OCI-LY1 (cell line): ENCODE measurements at regions not wholly inside any gene's neighbourhood (a gene's known extent, or its start where the extent isn't known, plus 50 kb on each side); places are given as distances from the start of the nearest gene placed in this dataset.

Source experiments
- EZH2 ChIP-seq: fragments of 200-600 bp; sonication (generic), shearing (Covaris generic); IDR thresholded peaks from 2 replicates; pipeline ENCODE4 v1.8.0; 2017; ENCODE audit warnings: borderline replicate concordance, mixed run types, mild to moderate bottlenecking, antibody characterized with exemption, low read length, moderate library complexity, mixed read lengths
- TF ChIP-seq, protein P1 (sequence below): fragments of 200-600 bp; sonication (generic), shearing (Covaris generic); IDR thresholded peaks from 2 replicates; pipeline ENCODE4 v1.5.1; 2017; ENCODE audit warnings: mild to moderate bottlenecking, antibody characterized with exemption, low read length, moderate library complexity, mixed read lengths

DNA sequence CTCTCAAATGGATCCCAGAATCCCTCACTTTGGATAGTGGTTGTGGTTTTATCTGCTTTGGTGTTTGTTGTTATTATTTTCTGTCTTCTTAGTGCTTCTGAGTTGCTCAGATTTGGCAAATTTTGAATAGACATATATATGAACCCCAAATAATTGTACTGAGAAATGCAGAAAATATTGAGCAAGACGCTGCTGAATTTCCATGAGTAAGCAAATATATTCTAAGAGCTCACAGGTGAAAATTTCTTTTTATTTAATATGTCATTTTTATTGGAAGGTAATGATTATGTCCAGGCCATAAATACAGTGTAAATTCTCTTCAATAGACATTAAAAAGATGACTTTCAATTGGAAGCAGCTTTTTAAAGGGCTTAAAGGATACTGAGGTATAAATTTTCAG, 152.1 kb downstream of the FAT3 start:
- TF ChIP-seq, protein P1, sequence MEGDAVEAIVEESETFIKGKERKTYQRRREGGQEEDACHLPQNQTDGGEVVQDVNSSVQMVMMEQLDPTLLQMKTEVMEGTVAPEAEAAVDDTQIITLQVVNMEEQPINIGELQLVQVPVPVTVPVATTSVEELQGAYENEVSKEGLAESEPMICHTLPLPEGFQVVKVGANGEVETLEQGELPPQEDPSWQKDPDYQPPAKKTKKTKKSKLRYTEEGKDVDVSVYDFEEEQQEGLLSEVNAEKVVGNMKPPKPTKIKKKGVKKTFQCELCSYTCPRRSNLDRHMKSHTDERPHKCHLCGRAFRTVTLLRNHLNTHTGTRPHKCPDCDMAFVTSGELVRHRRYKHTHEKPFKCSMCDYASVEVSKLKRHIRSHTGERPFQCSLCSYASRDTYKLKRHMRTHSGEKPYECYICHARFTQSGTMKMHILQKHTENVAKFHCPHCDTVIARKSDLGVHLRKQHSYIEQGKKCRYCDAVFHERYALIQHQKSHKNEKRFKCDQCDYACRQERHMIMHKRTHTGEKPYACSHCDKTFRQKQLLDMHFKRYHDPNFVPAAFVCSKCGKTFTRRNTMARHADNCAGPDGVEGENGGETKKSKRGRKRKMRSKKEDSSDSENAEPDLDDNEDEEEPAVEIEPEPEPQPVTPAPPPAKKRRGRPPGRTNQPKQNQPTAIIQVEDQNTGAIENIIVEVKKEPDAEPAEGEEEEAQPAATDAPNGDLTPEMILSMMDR = no peak
- TF ChIP-seq EZH2 = no peak
